Right lobe of liver (tissue), 4 donors: ENCODE measurements at regions not wholly inside any gene's neighbourhood (a gene's known extent, or its start where the extent isn't known, plus 50 kb on each side); places are given as distances from the start of the nearest gene placed in this dataset.

Experiments used
- CTCF ChIP-seq, 4 donors: fragments of 200-600 bp in 3 of 4; fragments of 450-650 bp in 1 of 4; IDR thresholded peaks; one replicate each; pipeline versions ENCODE4 v1.5.1 to v1.8.0; 2016 to 2022; ENCODE audit warnings: antibody characterized with exemption in 4 of 4, mild to moderate bottlenecking in 2 of 4
- POLR2A ChIP-seq: fragments of 450-650 bp; IDR thresholded peaks from one replicate; pipeline ENCODE4 v1.6.1; 2017; ENCODE audit warnings: antibody characterized with exemption, mild to moderate bottlenecking
- donor health status: DM: no; HTN: no; CAD: no.
- donor health status: DM: no; HTN: no; CAD: no.
- donor health status: DM: no; HTN: yes; CAD: no.

GRCh38 chr9:107405511-107405910 is 84.1 kb downstream of the KLF4 start:
- TF ChIP-seq CTCF (IDR thresholded peaks at IDR 0.05) (no peak), POLR2A (no peak)
